GF-D8 (cell line): ENCODE measurements at regions not wholly inside any gene's neighbourhood (a gene's known extent, or its start where the extent isn't known, plus 50 kb on each side); places are given as distances from the start of the nearest gene placed in this dataset.

Experiments
- DNase-seq: peaks from one replicate; lab custom pipeline; 2025; lab: John Stamatoyannopoulos, UW

DNA sequence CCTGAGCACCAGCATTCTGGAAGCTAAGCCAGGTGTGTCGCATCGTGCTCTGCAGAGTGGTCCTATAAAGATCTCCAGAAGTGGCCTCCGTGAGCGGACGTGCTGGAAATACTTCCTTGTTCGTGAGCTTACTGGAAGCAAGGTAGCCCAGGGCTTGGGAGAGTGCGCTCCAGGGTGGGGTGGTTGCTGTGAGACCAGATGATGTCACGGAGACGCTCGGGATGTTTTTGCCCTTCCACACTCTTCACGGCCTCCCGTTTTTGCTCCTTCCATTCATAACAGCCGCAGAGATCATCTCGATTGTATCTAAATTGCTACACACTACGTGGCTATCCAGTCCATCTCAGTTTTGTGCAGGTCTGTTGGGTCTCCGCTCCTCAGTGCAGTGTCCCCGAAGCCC, 373.4 kb downstream of the THBS2 start:
- no peak for DNase-seq

GRCh38 chr6:168877821-168878282, 375.8 kb downstream of the THBS2 start:
- DNase-seq, result no peak

DNA sequence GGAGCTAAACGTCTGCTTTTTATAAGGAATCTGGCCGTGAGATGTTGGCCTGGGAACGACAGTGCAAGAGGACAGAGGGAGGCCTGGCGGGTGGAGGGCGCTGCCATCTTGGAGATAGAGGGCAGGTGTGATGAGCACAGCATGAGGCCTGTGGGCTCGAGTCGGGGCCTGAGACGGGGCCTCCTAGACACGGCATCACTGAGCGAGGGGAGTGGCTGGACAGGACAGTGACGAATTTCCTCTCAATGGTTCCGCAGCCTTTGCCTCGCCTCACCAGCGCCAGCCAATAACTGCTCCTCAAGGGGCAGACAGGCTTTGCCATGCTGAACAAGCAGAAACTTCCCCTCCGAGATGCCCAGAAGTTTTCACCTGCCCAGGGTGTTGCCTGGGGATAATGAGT, 376.7 kb downstream of the THBS2 start:
- no peak for DNase-seq

DNA sequence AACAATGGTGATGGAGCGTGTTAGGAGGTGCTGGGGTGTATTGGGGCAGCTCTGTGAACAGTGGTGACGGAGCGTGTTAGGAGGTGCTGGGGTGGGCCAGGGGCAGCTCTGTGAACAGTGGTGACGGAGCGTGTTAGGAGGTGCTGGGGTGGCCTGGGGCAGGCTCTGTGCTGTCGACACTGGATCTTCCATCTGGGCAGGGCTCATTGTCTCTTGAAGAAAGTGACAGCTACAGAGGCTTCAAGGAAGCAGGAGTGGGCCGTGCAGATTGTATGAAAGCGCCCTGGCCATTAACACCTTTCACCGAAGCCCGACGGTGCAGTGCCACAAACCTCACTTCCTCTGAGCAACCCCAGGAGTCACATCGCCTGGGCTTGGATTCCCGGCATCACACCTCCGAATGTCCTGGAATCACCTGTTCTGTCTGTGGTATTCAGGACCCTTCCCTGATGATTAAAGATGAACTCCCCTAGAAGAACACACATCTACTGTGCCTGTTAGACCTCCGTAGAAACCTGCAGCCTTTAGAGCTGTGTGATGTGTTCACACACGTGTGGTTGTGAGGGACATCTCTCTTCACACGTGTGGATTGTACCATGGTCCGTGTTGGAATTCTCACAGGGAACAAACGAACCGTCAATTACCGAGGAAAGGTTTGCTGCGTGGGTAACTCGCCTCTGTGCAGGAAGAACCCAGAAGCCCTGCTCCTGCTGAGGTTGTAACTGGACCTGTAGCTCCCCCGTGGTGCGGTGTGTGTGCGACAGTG, 377.7 kb downstream of the THBS2 start:
- DNase-seq, result no peak

DNA sequence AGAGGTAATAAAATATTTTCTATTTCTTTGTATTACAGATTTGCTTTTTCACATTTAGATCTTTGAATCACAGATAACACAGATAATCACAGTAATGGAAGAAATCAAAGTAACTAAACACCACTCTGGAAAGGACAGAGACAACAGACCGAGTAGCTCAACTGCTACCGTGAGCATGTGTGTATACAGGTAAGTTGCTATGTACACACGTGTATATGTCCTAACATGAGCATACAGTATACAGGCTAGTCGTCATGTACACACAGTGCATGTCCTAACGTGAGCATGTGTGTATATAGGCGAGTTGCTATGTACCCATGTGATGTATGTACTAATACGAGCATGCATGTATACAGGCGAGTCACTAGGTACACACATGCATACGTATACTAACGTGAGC, 379.0 kb downstream of the THBS2 start:
- no peak for DNase-seq

DNA sequence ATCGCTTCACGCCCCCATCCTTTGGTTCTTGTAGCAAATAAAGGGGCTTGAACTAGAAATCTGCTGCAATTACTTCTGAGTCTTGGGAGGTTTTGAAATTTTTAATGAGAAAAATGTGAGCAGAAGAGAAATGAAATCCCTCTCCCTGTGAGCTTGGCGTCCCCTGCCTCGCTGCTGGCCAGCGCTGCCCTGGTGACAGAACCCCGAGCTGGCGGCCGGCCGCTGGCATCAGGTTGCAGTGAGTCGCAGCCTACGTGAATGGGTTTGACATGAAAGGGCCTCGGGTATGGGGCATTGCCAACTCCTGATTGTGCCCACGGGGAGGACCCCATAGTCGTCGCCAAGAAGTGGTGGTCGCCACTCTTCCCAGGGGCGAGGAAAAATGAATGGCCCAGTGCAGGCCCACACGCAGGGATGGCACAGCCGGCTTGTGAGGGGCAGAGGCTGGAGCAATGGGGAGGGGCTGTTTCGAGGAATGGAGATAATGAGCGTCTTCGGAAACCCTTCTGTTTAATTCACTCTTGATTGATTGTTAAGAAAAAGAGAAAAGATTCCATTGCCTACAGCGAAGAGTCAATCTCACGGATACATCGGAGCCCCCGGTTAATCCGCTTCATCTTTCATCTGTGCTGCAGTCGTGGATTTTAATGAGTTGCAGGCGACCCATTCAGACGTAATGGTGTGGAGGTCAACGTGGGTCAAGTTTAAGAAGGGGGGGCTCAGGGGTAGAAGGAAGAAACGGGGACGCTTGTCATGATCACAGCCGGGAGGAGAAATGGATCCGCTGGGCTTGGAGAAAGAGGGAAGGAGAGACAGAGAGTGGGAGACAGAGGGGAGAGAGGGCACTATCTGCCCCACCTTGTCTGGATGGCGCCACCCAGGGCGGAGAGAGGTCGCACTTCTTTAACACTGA, 380.1 kb downstream of the THBS2 start:
- no peak for DNase-seq

DNA sequence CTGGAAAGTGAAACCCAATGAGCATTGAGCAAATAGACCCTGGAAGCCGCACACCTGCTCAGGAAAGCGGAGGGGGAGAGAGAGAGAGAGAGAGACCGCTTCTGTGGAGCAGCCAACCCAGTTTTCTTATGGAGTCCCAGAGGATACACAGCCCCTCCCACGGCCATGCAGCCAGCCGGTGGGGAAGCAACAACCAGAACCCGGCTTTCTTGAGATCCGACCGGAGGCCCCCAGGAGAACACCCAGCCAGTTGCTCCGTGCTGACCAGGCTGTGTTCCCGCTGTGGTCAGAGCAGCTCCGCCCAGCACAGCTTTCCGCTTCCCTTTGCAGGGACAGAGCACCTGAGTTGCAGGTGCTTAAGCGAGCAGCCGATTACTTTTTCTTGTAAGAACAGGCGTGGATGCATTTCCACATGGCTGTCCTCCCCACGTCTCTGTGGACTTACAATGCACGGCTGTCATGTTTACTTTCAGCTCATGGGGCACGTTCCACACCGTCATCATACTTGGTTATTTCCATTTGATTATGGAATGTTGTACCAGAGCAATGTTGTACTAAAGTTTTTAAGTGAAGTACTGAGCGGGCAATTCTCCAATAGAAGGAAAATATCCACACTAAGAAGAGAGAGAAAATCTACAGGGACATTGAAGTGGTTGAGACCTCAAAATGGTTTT, 381.9 kb downstream of the THBS2 start:
- no peak for DNase-seq

GRCh38 chr6:168870982-168871381, 382.7 kb downstream of the THBS2 start:
- no peak for DNase-seq

GRCh38 chr6:168867247-168868102, 386.2 kb downstream of the THBS2 start:
- no peak for DNase-seq

- no peak for DNase-seq
Measured at GRCh38 chr6:168866534-168866933, 387.1 kb downstream of the THBS2 start.

DNA sequence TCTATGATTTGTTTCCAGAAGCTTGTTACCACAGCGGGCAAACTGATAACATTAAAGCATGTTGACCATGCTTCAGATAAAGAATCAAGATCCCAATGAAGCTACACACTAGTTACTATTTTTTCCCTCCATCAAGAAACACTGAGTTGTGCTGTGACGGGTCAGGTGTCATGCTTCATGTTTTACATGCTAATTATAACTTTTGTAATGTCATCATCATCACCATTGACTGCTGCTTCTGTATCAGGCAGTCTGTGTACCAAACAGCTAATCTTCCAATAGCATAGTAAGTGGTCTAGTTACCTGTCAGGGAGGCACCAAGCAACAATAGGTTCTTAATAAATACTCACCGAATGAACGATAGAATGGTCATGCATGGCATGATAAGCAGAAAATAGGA, 388.1 kb downstream of the THBS2 start:
- no peak for DNase-seq

DNA sequence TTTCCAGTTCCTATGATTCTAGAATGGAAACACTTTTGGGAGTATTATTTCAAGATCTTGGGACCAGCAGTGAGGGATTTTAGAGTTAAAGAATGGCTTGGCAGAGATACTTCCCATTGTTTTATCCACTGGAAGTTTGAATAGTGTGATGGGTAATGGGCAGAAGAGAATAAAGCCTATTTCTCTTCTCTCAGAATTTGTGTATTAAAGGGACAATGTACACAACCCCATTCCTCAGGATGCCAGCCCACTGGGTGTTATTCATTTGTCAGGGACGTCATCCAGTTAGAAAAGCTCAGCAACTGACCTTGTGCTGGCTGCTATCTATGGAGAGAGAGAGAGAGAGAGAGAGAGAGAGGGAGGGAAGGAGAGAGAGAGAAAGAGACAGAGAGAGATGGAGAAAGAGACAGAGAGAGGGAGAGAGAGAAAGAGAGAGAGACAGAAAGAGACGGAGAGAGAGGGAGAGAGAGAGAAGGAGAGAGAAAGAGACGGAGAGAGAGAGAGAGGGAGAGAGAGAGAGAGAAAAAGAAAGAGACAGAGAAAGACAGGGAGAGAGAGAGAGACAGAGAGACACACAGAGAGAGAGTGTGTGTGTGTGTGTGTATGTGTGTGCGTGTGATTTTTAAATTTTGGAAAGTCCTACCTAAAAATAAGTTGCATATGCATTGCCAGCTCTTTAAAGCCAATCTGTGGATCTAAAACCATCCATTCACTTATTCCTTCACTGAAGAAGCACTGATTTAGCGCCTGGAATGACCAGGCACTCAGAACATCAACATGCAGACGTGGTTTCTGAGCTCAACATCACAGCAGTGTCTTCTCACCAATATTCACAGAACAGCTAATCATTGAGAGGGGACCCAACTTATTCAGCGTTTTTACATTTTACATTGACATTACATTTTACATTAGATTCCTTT, 388.8 kb downstream of the THBS2 start:
- no peak for DNase-seq

- DNase-seq, result no peak
Measured at GRCh38 chr6:168863467-168863866, 390.2 kb downstream of the THBS2 start.

DNA sequence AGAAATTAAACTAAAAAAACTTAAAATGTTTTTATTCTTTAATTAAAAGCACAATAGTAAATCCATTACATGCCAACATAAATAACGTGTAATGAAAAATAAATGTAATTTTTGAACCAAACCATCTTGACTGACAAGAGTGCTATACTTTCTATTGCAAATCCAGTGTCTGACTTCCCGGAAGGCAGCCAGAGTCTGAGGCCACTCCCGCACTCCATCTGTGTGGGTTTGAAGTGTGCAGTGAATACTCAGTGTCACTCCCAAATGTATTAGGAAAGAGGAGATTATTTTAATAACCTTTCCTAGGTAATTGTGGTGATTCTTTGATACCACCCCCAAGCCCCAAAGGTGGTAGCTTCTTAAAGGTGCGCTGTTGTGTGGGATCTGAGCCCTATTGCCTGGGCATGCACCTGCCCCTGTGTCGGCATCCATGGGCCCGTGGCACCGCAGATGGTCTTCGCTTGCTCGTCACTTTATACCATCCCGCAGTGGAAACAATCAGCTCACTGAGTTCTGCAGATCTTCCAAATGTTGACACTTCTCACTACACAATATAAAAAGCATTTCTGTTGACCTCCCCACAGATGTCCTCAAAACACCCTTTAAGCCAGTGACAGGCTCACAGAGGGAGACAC, 391.2 kb downstream of the THBS2 start:
- DNase-seq, result no peak

- DNase-seq, result no peak
Measured at GRCh38 chr6:168860987-168861386, 392.7 kb downstream of the THBS2 start.

- DNase-seq, result no peak
Measured at GRCh38 chr6:168860341-168860740, 393.3 kb downstream of the THBS2 start.

GRCh38 chr6:168858926-168859325, 394.7 kb downstream of the THBS2 start:
- no peak for DNase-seq

- no peak for DNase-seq
Measured at GRCh38 chr6:168856914-168857313, 396.7 kb downstream of the THBS2 start.

GRCh38 chr6:168852376-168852884, 401.2 kb downstream of the THBS2 start:
- DNase-seq, result no peak
